GM12874 (cell line): ENCODE measurements at regions not wholly inside any gene's neighbourhood (a gene's known extent, or its start where the extent isn't known, plus 50 kb on each side); places are given as distances from the start of the nearest gene placed in this dataset.

Experiments used
- TF ChIP-seq, protein P1 (sequence below): IDR thresholded peaks from 2 replicates; pipeline ENCODE4 v1.5.1; 2011; ENCODE audit warnings: low read depth, mild to moderate bottlenecking, control low read depth, low read length, moderate library complexity; ENCODE audit not compliant: insufficient read depth

DNA sequence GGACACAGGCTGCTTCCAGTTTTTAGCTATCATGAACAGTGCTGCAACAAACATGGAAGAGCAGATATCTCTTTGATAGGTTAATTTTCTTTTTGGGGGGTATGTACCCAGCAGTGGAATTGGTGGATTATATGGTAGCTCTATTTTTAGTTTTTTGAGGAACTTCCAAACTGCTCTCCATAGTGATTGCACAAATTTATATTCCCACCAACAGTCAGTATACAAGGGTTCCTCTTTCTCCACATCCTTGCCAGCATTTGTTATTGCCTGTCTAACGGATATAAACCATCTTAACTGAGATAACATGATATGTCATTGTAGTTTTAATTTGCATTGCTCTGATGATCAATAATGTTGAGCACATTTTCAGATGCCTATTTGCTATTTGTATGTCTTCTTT is 237.6 kb downstream of the MMUT start:
- TF ChIP-seq, protein P1, sequence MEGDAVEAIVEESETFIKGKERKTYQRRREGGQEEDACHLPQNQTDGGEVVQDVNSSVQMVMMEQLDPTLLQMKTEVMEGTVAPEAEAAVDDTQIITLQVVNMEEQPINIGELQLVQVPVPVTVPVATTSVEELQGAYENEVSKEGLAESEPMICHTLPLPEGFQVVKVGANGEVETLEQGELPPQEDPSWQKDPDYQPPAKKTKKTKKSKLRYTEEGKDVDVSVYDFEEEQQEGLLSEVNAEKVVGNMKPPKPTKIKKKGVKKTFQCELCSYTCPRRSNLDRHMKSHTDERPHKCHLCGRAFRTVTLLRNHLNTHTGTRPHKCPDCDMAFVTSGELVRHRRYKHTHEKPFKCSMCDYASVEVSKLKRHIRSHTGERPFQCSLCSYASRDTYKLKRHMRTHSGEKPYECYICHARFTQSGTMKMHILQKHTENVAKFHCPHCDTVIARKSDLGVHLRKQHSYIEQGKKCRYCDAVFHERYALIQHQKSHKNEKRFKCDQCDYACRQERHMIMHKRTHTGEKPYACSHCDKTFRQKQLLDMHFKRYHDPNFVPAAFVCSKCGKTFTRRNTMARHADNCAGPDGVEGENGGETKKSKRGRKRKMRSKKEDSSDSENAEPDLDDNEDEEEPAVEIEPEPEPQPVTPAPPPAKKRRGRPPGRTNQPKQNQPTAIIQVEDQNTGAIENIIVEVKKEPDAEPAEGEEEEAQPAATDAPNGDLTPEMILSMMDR: no peak

DNA sequence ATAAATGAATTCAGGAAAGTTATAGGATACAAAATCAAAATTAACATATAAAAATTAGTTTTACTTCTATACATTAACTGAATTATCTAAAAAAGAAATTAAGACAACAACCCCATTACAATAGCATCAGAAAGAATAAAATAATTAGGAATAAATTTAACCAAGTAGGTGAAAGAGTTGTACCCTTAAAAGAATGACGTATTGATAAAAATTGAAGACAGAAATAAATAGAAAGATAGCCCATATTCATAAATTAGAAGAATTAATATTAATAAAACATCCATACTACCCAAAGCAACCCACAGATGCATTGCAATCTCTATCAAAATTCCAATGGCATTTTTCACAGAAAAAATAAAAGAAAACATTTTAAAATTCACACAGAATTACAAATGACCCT is 242.8 kb downstream of the MMUT start:
- TF ChIP-seq, protein P1: no peak

- TF ChIP-seq, protein P1: no peak
These were observed 257.5 kb downstream of the MMUT start for GRCh38 chr6:49205526-49205925.

DNA sequence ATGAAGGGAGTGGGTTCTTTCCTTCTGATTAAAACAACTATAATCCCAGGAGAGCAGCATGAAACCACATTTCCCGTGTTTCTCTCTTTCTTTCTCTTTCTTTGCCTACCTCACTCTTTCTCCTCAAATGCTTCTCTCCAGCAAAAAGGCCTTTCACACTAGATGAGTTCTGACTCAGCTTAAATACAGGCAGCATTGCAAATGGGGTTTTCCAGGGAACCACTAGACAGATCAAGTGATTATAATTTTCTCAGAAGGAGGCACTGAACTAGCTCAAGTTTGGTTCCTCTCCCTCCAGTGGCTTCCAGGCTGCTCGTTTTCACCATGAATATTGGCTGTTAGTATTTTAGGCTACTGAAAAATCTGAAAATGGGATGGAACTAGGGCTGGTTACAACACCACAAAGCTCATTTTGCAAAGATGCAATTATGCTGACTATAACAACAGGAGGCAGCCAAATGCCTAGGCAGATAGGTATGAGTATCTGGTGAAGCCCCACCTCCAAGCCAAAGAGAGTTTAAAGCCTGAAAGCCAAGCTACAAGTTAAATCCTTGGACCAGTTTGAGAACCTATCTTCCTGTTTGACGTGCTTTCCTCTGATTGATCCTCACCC is 260.0 kb downstream of the MMUT start:
- TF ChIP-seq, protein P1: no peak

GRCh38 chr6:49198015-49198414 is 265.0 kb downstream of the MMUT start:
- TF ChIP-seq, protein P1: no peak

GRCh38 chr6:49155316-49155715 is 307.7 kb downstream of the MMUT start:
- TF ChIP-seq, protein P1: no peak

- TF ChIP-seq, protein P1: no peak
These were observed 311.1 kb downstream of the MMUT start for GRCh38 chr6:49151957-49152356.

DNA sequence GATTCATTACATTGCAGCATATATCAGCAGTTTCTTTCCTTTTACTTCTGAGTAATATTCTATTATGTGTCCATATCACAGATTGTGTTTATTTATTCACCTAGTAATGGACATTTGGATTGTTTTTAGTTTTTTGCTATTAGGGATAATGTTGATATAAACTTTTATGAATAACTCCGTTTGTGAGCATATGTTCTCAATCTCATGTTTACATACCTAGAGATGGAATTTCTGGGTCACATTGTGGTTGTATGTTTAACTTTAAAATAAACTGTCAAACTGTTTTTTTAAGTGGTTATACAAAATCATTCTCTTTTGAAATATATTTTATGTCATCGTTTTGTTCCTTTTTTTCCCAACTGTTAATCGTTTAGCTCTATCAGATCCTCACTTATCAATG is 311.6 kb downstream of the MMUT start:
- TF ChIP-seq, protein P1: no peak
